A549 (cell line): ENCODE measurements at regions not wholly inside any gene's neighbourhood (a gene's known extent, or its start where the extent isn't known, plus 50 kb on each side); places are given as distances from the start of the nearest gene placed in this dataset.

Experiments used
- ATAC-seq, 2 experiments: fragments of 200-7000 bp in 1 of 2; fragments of >200 bp in 1 of 2; cut with Nextera tagmentation in 1 of 2; cut with Tn5 transposase in 1 of 2; 3 replicates each; pipeline versions ENCODE4 v1.8.0 to v1.9.1; 2018 to 2020; ENCODE audit warnings: mild to moderate bottlenecking in 1 of 2, moderate library complexity in 1 of 2
- CTCF ChIA-PET: fragments of 300-600 bp; sonication (Branson Sonifier 250); formaldehyde crosslinking; extraction: SDS; loops from one replicate; lab custom pipeline; 2021; ENCODE audit warnings: antibody characterized with exemption, inconsistent platforms; lab: Yijun Ruan, JAX
- POLR2A ChIA-PET: fragments of 350-600 bp; formaldehyde crosslinking; extraction: SDS; loops from one replicate; lab custom pipeline; 2021; ENCODE audit warnings: antibody characterized with exemption, inconsistent platforms; lab: Yijun Ruan, JAX
- DNase-seq, 2 experiments: peaks; one replicate each; pipeline versions ENCODE4 v3.0.0 to v3.0.0-alpha.2; 2011 to 2016; ENCODE audit warnings: low read depth in 1 of 2, low spot score in 1 of 2
- FAIRE-seq: peaks from 2 replicates; lab custom pipeline; 2011; peaks lifted over from hg19 to GRCh38; lab: Jason Lieb, UNC
- H3K27ac ChIP-seq, 2 experiments: fragments of >200 bp; sonication (Bioruptor Twin); formaldehyde crosslinking; 3 replicates each; pipeline ENCODE4 v1.5.1; 2016 to 2017
- H3K4me1 ChIP-seq: fragments of >200 bp; sonication (Bioruptor Twin); formaldehyde crosslinking; 3 replicates; pipeline ENCODE4 v1.6.1; 2016
- H3K4me2 ChIP-seq: fragments of >200 bp; sonication (Bioruptor Twin); formaldehyde crosslinking; 3 replicates; pipeline ENCODE4 v1.6.1; 2016
- H3K4me3 ChIP-seq: fragments of >200 bp; sonication (Bioruptor Twin); formaldehyde crosslinking; 3 replicates; pipeline ENCODE4 v1.5.1; 2016
- H3K9me3 ChIP-seq: fragments of >200 bp; sonication (Bioruptor Twin); formaldehyde crosslinking; 3 replicates; pipeline ENCODE4 v1.6.1; 2016
- ATOH8 ChIP-seq: fragments of 250-450 bp; sonication (Bioruptor Pico); IDR thresholded peaks from 2 replicates; pipeline ENCODE4 v1.5.0; 2020; ENCODE audit warnings: low read depth, mild to moderate bottlenecking, moderate library complexity
- BHLHE40 ChIP-seq: IDR thresholded peaks from 2 replicates; pipeline ENCODE4 v1.6.1; 2012; ENCODE audit warnings: low read depth, low read length, inconsistent platforms
- CBX2 ChIP-seq: fragments of 200-600 bp; sonication (generic); IDR thresholded peaks from 2 replicates; pipeline ENCODE4 v1.6.1; 2016; ENCODE audit warnings: low read depth, mild to moderate bottlenecking, borderline replicate concordance
- CBX8 ChIP-seq: fragments of 200-600 bp; sonication (generic); IDR thresholded peaks from 2 replicates; pipeline ENCODE4 v1.6.1; 2016
- CEBPB ChIP-seq, 2 experiments: fragments of >200 bp in 1 of 2; sonication (Bioruptor Twin) in 1 of 2; formaldehyde crosslinking in 1 of 2; IDR thresholded peaks; 2 replicates each; pipeline ENCODE4 v1.6.1; 2012 to 2016
- CTCF ChIP-seq: fragments of >200 bp; sonication (Bioruptor Twin); formaldehyde crosslinking; IDR thresholded peaks from 3 replicates; pipeline ENCODE4 v1.5.1; 2016
- FOSL2 ChIP-seq, 2 experiments: fragments of 450-650 bp in 1 of 2; fragments of >200 bp in 1 of 2; sonication (Bioruptor Twin) in 1 of 2; formaldehyde crosslinking; IDR thresholded peaks; 2 replicates each; pipeline versions ENCODE4 v1.5.0 to v1.6.1; 2016 to 2020; ENCODE audit warnings: mild to moderate bottlenecking in 1 of 2, moderate library complexity in 1 of 2
- FOXS1 ChIP-seq: fragments of 250-450 bp; sonication (Bioruptor Pico); IDR thresholded peaks from 2 replicates; pipeline ENCODE4 v1.5.0; 2020; ENCODE audit warnings: mild to moderate bottlenecking, moderate library complexity
- GATA3 ChIP-seq: IDR thresholded peaks from 2 replicates; pipeline ENCODE4 v1.6.1; 2012; ENCODE audit warnings: borderline replicate concordance
- HDAC2 ChIP-seq: fragments of 200-600 bp; sonication (generic); IDR thresholded peaks from 2 replicates; pipeline ENCODE4 v1.6.1; 2016
- HEYL ChIP-seq: fragments of 250-450 bp; sonication (Bioruptor Pico); IDR thresholded peaks from 2 replicates; pipeline ENCODE4 v1.8.0; 2021; ENCODE audit warnings: mild to moderate bottlenecking, moderate library complexity
- HMGXB4 ChIP-seq: fragments of 250-450 bp; sonication (Bioruptor Pico); IDR thresholded peaks from 2 replicates; pipeline ENCODE4 v1.5.0; 2021; ENCODE audit warnings: mild to moderate bottlenecking, moderate library complexity, borderline replicate concordance
- JUN ChIP-seq, 2 experiments: fragments of >200 bp; sonication (Bioruptor Twin); formaldehyde crosslinking; IDR thresholded peaks; 2 replicates in 1 of 2; 3 replicates in 1 of 2; pipeline ENCODE4 v1.6.1; 2016 to 2017
- JUNB ChIP-seq: fragments of >200 bp; sonication (Bioruptor Twin); formaldehyde crosslinking; IDR thresholded peaks from 2 replicates; pipeline ENCODE4 v1.6.1; 2016
- NFE2L2 ChIP-seq: fragments of 150-350 bp; conservative IDR thresholded peaks from 2 replicates; pipeline ENCODE4 v1.6.1; 2014; ENCODE audit warnings: low read length
- PHF8 ChIP-seq: fragments of 200-600 bp; sonication (generic); IDR thresholded peaks from 2 replicates; pipeline ENCODE4 v1.6.1; 2016; ENCODE audit warnings: low read depth, mild to moderate bottlenecking, antibody characterized with exemption, moderate library complexity, borderline replicate concordance
- POLR2A ChIP-seq: IDR thresholded peaks from 2 replicates; pipeline ENCODE4 v1.6.1; 2012; ENCODE audit warnings: mild to moderate bottlenecking, low read length
- POLR2AphosphoS2 ChIP-seq: conservative IDR thresholded peaks from 2 replicates; pipeline ENCODE4 v1.6.1; 2012; ENCODE audit warnings: low read length, improper control_type of control experiment, inconsistent platforms
- RCOR1 ChIP-seq: fragments of 150-350 bp; IDR thresholded peaks from 2 replicates; pipeline ENCODE4 v1.6.1; 2014; ENCODE audit warnings: antibody characterized with exemption, low read length, low read depth
- REST ChIP-seq: fragments of 200-600 bp; sonication (generic); IDR thresholded peaks from 2 replicates; pipeline ENCODE4 v1.6.1; 2016; ENCODE audit warnings: antibody characterized with exemption, mild to moderate bottlenecking, moderate library complexity
- RFX5 ChIP-seq: fragments of 450-650 bp; IDR thresholded peaks from 2 replicates; pipeline ENCODE4 v1.7.1; 2014; ENCODE audit warnings: antibody characterized with exemption, mild to moderate bottlenecking, moderate library complexity
- ZFP36 ChIP-seq: fragments of 450-650 bp; IDR thresholded peaks from 2 replicates; pipeline ENCODE4 v1.6.1; 2014; ENCODE audit warnings: borderline replicate concordance; ENCODE audit not compliant: partially characterized antibody
- WGBS: methylation state at CpG from one replicate; pipeline ENCODE4 v1.1.6; 2017; ENCODE audit errors: missing lambda C conversion rate; 5-methylcytosine and 5-hydroxymethylcytosine counted together
- TF ChIP-seq, protein P1 (sequence below): IDR thresholded peaks from 2 replicates; pipeline ENCODE4 v1.6.1; 2012; ENCODE audit warnings: low read depth, borderline replicate concordance
- TF ChIP-seq, protein P2 (sequence below): IDR thresholded peaks from 2 replicates; pipeline ENCODE4 v1.6.1; 2012

DNA sequence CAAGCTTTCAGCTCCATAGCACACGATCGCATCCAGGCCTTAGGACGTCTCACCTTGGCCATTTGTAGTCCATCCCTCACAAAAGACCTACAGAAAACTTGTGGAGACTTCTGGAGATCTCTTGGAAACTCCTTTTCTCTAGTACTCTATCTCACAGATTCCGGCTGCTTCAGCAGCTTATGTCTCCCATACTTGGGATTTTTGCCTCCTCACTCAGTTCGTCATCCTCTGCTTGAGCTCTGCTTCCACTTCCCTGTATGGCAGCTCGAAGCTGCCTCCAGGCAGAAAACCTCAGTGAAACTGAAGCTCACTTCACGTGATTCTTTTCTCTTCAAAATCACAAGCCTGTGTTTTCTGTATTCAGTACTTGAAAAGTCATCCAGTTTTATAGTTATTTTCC is 178.7 kb upstream of the GDF10 start:
- no peaks in the 10 kb centered on the region for H3K4me1 ChIP-seq
- H3K27ac ChIP-seq = no peak overlapping the region
- WGBS = 29% methylated on average over 7 of the region's 7 CpGs
- no peak overlapping the region for H3K4me2 ChIP-seq
- CTCF ChIA-PET = interaction anchor here (1.2 to 1.6 kb wide), 2 partner anchors 15 to 22 kb away, joined by 3 to 5 read pairs; no protein-coding TSS in a partner anchor
- TF ChIP-seq FOSL2 (IDR thresholded peaks at IDR 0.05) = no peak
- TF ChIP-seq FOSL2 (CRISPR knock-in tag; IDR thresholded peaks at IDR 0.05) = no peak
- TF ChIP-seq, protein P1, sequence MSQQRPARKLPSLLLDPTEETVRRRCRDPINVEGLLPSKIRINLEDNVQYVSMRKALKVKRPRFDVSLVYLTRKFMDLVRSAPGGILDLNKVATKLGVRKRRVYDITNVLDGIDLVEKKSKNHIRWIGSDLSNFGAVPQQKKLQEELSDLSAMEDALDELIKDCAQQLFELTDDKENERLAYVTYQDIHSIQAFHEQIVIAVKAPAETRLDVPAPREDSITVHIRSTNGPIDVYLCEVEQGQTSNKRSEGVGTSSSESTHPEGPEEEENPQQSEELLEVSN = no peak
- no peak for TF ChIP-seq RCOR1
- TF ChIP-seq PHF8 = no peak
- TF ChIP-seq, protein P2, sequence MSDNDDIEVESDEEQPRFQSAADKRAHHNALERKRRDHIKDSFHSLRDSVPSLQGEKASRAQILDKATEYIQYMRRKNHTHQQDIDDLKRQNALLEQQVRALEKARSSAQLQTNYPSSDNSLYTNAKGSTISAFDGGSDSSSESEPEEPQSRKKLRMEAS = no peak
- TF ChIP-seq POLR2AphosphoS2 = no peak
- no peak for TF ChIP-seq BHLHE40
- TF ChIP-seq ZFP36 = no peak
- no peak for TF ChIP-seq HDAC2
- TF ChIP-seq GATA3 = no peak
- no peak for TF ChIP-seq POLR2A
- DNase-seq (no peak), FAIRE-seq (no peak), ATAC-seq (no peak)
- H3K9me3 ChIP-seq = peaks cover 4% of the 10 kb centered on the region; the same call in 2 of the 3 replicates
- H3K4me3 ChIP-seq = no peak overlapping the region
- POLR2A ChIA-PET = interaction anchor here (0.6 kb wide), 1 partner anchor 14 kb away, joined by 3 read pairs; no protein-coding TSS in a partner anchor

- peaks cover 2% of the 10 kb centered on the region; the same call in 2 of the 3 replicates for H3K9me3 ChIP-seq
- DNase-seq = no peak
- H3K4me1 ChIP-seq = no peaks in the 10 kb centered on the region
- 50% methylated on average over 5 of the region's 6 CpGs for WGBS
- H3K4me3 ChIP-seq = no peak overlapping the region
- TF ChIP-seq, protein P2 = no peak
- no peak for TF ChIP-seq JUN (IDR thresholded peaks at IDR 0.05)
- TF ChIP-seq RFX5 = no peak
- TF ChIP-seq GATA3 = no peak
- no peak for TF ChIP-seq HDAC2
- TF ChIP-seq RCOR1 = no peak
- no peak for TF ChIP-seq JUNB
- TF ChIP-seq ATOH8 (CRISPR knock-in tag) = no peak
- TF ChIP-seq CBX2 = no peak
- TF ChIP-seq NFE2L2 = no peak
- TF ChIP-seq FOXS1 (CRISPR knock-in tag) = no peak
- TF ChIP-seq CEBPB (IDR thresholded peaks at IDR 0.05) = no peak
- TF ChIP-seq ZFP36 = no peak
- TF ChIP-seq CBX8 = no peak
- no peak for TF ChIP-seq HMGXB4
- no peak for TF ChIP-seq CTCF
- TF ChIP-seq HEYL (CRISPR knock-in tag) = no peak
- TF ChIP-seq REST = no peak
- POLR2A ChIA-PET = no interaction called here
- no peak for ATAC-seq
- CTCF ChIA-PET = interaction anchor here (1.1 kb wide), 2 partner anchors 11 to 39 kb away, joined by 3 read pairs; no protein-coding TSS in a partner anchor
- H3K4me2 ChIP-seq = no peak overlapping the region
- H3K27ac ChIP-seq = no peak overlapping the region
- FAIRE-seq = no peak
These were observed 176.2 kb upstream of the GDF10 start for GRCh38 chr10:47123716-47124288.
